ENCODE measurements at regions not wholly inside any gene's neighbourhood (a gene's known extent, or its start where the extent isn't known, plus 50 kb on each side); places are given as distances from the start of the nearest gene placed in this dataset.

GRCh38 chrX:107576841-107577240 is 51.5 kb upstream of the PRPS1 start:
- Histone ChIP-seq H3K9me2 (ENCODE audit: low read depth, low read length) (no peaks in the 10 kb centered on the region), H3K4me3 (ENCODE audit: low read depth, low read length, poor library complexity, severe bottlenecking) (no peak overlapping the region), H2AFZ (ENCODE audit: low read length) (no peak overlapping the region), H3K4me1 (ENCODE audit: insufficient read depth, low read length, severe bottlenecking) (no peaks in the 10 kb centered on the region), H3K9ac (ENCODE audit: low read length) (no peak overlapping the region), H3K36me3 (ENCODE audit: insufficient read depth, low read length) (no peaks in the 10 kb centered on the region), H3K4me2 (ENCODE audit: low read length) (no peak overlapping the region), H3F3A (ENCODE audit: insufficient read depth, low read length) (no peaks in the 10 kb centered on the region), H3K9me3 (ENCODE audit: low read length) (no peaks in the 10 kb centered on the region), H3K27ac (ENCODE audit: low read depth, low read length, poor library complexity, severe bottlenecking) (no peak overlapping the region), H3K79me2 (ENCODE audit: insufficient read depth, low read length) (no peaks in the 10 kb centered on the region), H4K20me1 (ENCODE audit: insufficient read depth, low read length) (no peaks in the 10 kb centered on the region), H3K27me3 (ENCODE audit: insufficient read depth, low read length) (no peaks in the 10 kb centered on the region)
- TF ChIP-seq CTCF (IDR thresholded peaks at IDR 0.05; ENCODE audit: low read length) (no peak), EZH2 (IDR thresholded peaks at IDR 0.05; ENCODE audit: borderline replicate concordance, low read length) (no peak)

- Histone ChIP-seq H3K4me3 (ENCODE audit: low read depth, low read length, poor library complexity, severe bottlenecking) (no peak overlapping the region), H3K4me2 (ENCODE audit: low read length) (no peak overlapping the region), H3K9me2 (ENCODE audit: low read depth, low read length) (no peaks in the 10 kb centered on the region)
These were observed 50.4 kb upstream of the PRPS1 start for GRCh38 chrX:107577933-107578332.

More at GRCh38 chrX:107577933-107578332, 50.4 kb upstream of the PRPS1 start:
- no peaks in the 10 kb centered on the region for H3K79me2 ChIP-seq (ENCODE audit: insufficient read depth, low read length)
- H2AFZ ChIP-seq (ENCODE audit: low read length), result no peak overlapping the region
- no peaks in the 10 kb centered on the region for H3F3A ChIP-seq (ENCODE audit: insufficient read depth, low read length)
- H3K27ac ChIP-seq (ENCODE audit: low read depth, low read length, poor library complexity, severe bottlenecking), result no peak overlapping the region
- no peak overlapping the region for H3K9ac ChIP-seq (ENCODE audit: low read length)
- H3K9me3 ChIP-seq (ENCODE audit: low read length), result no peaks in the 10 kb centered on the region
- H3K36me3 ChIP-seq (ENCODE audit: insufficient read depth, low read length), result no peaks in the 10 kb centered on the region
- no peaks in the 10 kb centered on the region for H4K20me1 ChIP-seq (ENCODE audit: insufficient read depth, low read length)
- no peak for TF ChIP-seq EZH2 (IDR thresholded peaks at IDR 0.05; ENCODE audit: borderline replicate concordance, low read length)
- TF ChIP-seq CTCF (IDR thresholded peaks at IDR 0.05; ENCODE audit: low read length), result no peak
- H3K4me1 ChIP-seq (ENCODE audit: insufficient read depth, low read length, severe bottlenecking), result no peaks in the 10 kb centered on the region
- H3K27me3 ChIP-seq (ENCODE audit: insufficient read depth, low read length), result no peaks in the 10 kb centered on the region

Measured in OCI-LY1 (cell line).